H1 (cell line): ENCODE measurements at regions not wholly inside any gene's neighbourhood (a gene's known extent, or its start where the extent isn't known, plus 50 kb on each side); places are given as distances from the start of the nearest gene placed in this dataset.

Source experiments
- CBX5 ChIP-seq: fragments of 300-800, 300-1000 bp; sonication (generic); IDR thresholded peaks from 2 replicates; pipeline ENCODE4 v1.7.1; 2016; ENCODE audit warnings: antibody characterized with exemption, low read length, low read depth
- CREB1 ChIP-seq: IDR thresholded peaks from 2 replicates; pipeline ENCODE4 v1.6.1; 2012; ENCODE audit warnings: inconsistent platforms
- HDAC6 ChIP-seq: IDR thresholded peaks from one replicate; pipeline ENCODE4 v1.7.1; 2012; ENCODE audit warnings: low read depth, mild to moderate bottlenecking, inconsistent platforms, low read length, moderate library complexity
- RBBP5 ChIP-seq: IDR thresholded peaks from 2 replicates; pipeline ENCODE4 v1.7.1; 2012; ENCODE audit warnings: low read depth, mild to moderate bottlenecking, inconsistent platforms, low read length, moderate library complexity, borderline replicate concordance
- ZNF274 ChIP-seq: IDR thresholded peaks from 2 replicates; pipeline ENCODE4 v1.7.0; 2012; ENCODE audit warnings: low read length, borderline replicate concordance; ENCODE audit errors: extremely low read depth

GRCh38 chr6:88520017-88520338 is 353.8 kb upstream of the CNR1 start (continued):
- TF ChIP-seq CBX5, result no peak
- TF ChIP-seq RBBP5, result no peak
- TF ChIP-seq HDAC6, result no peak
- no peak for TF ChIP-seq ZNF274
- TF ChIP-seq CREB1, result no peak
